CD4-positive, alpha-beta T cell (primary cell): ENCODE measurements at regions not wholly inside any gene's neighbourhood (a gene's known extent, or its start where the extent isn't known, plus 50 kb on each side); places are given as distances from the start of the nearest gene placed in this dataset.

Experiments used
- ATAC-seq: fragments of 200-7000 bp; cut with Tn5 transposase; one replicate; pipeline ENCODE4 v1.10.0; 2022; ENCODE audit warnings: mild to moderate bottlenecking; ENCODE audit not compliant: poor library complexity
- CTCF ChIA-PET: fragments of 350-600 bp; sonication (Branson Sonifier 250); formaldehyde crosslinking; loops from one replicate; lab custom pipeline; 2021; ENCODE audit warnings: antibody characterized with exemption, inconsistent platforms; lab: Charles Lee
- POLR2A ChIA-PET: fragments of 350-600 bp; sonication (Branson Sonifier 250); formaldehyde crosslinking; loops from one replicate; lab custom pipeline; 2021; ENCODE audit warnings: antibody characterized with exemption, inconsistent platforms; lab: Charles Lee
- DNase-seq, 14 experiments: peaks; one replicate each; pipeline ENCODE4 v3.0.0-alpha.2; 2013 to 2020; ENCODE audit warnings: mixed read lengths in 2 of 14
- H3K27ac ChIP-seq, 2 donors: one replicate each; pipeline versions ENCODE4 v1.5.1 to v1.7.0; 2013; ENCODE audit warnings: low read length in 2 of 2, low read depth in 1 of 2, mild to moderate bottlenecking in 1 of 2
- H3K27me3 ChIP-seq, 2 experiments: 1 replicate in 1 of 2; 2 replicates in 1 of 2; pipeline versions ENCODE4 v1.6.1 to v1.7.0; 2013; ENCODE audit warnings: low read length in 2 of 2, control low read depth in 1 of 2, mild to moderate bottlenecking in 1 of 2, moderate library complexity in 1 of 2; ENCODE audit not compliant: insufficient read depth in 2 of 2, control insufficient read depth in 1 of 2
- H3K36me3 ChIP-seq: one replicate; pipeline ENCODE4 v1.6.1; 2013; ENCODE audit warnings: low read length, control low read depth; ENCODE audit not compliant: insufficient read depth
- H3K4me1 ChIP-seq: one replicate; pipeline ENCODE4 v1.6.1; 2013; ENCODE audit warnings: low read length, control low read depth; ENCODE audit not compliant: insufficient read depth
- H3K4me3 ChIP-seq: one replicate; pipeline ENCODE4 v1.5.1; 2013; ENCODE audit warnings: mild to moderate bottlenecking, low read length, moderate library complexity
- H3K9me3 ChIP-seq, 2 experiments: 1 replicate in 1 of 2; 2 replicates in 1 of 2; pipeline versions ENCODE4 v1.6.1 to v1.7.0; 2013; ENCODE audit warnings: low read length in 2 of 2, mild to moderate bottlenecking in 2 of 2, control low read depth in 1 of 2, moderate library complexity in 1 of 2; ENCODE audit not compliant: control insufficient read depth in 1 of 2, insufficient read depth in 1 of 2
- H3K27ac Mint-ChIP-seq: one replicate; pipeline ENCODE4 v1.8.0; 2020; ENCODE audit warnings: mixed read lengths
- H3K27me3 Mint-ChIP-seq: one replicate; pipeline ENCODE4 v1.8.0; 2021; ENCODE audit warnings: mixed read lengths
- H3K36me3 Mint-ChIP-seq: one replicate; pipeline ENCODE4 v1.8.0; 2021; ENCODE audit warnings: low read depth, mixed read lengths
- H3K4me1 Mint-ChIP-seq: one replicate; pipeline ENCODE4 v1.8.0; 2021; ENCODE audit warnings: low read depth, mixed read lengths
- H3K4me3 Mint-ChIP-seq: one replicate; pipeline ENCODE4 v1.8.0; 2020; ENCODE audit warnings: mild to moderate bottlenecking, mixed read lengths
- H3K9me3 Mint-ChIP-seq: one replicate; pipeline ENCODE4 v1.8.0; 2020; ENCODE audit warnings: mixed read lengths
- intact Hi-C, 2 experiments: fragments of 100-400 bp; cut with DNase I in 1 of 2; cut with micrococcal nuclease in 1 of 2; formaldehyde crosslinking; loops; one replicate each; pipeline versions ENCODE4 v1.15.1 to v1.9.0; 2023 to 2025; cut with DNase I, micrococcal nuclease
- TF ChIP-seq, protein P1 (sequence below): fragments of 200-600 bp; IDR thresholded peaks from one replicate; pipeline ENCODE4 v1.8.0; 2022; ENCODE audit warnings: antibody characterized with exemption, mild to moderate bottlenecking

DNA sequence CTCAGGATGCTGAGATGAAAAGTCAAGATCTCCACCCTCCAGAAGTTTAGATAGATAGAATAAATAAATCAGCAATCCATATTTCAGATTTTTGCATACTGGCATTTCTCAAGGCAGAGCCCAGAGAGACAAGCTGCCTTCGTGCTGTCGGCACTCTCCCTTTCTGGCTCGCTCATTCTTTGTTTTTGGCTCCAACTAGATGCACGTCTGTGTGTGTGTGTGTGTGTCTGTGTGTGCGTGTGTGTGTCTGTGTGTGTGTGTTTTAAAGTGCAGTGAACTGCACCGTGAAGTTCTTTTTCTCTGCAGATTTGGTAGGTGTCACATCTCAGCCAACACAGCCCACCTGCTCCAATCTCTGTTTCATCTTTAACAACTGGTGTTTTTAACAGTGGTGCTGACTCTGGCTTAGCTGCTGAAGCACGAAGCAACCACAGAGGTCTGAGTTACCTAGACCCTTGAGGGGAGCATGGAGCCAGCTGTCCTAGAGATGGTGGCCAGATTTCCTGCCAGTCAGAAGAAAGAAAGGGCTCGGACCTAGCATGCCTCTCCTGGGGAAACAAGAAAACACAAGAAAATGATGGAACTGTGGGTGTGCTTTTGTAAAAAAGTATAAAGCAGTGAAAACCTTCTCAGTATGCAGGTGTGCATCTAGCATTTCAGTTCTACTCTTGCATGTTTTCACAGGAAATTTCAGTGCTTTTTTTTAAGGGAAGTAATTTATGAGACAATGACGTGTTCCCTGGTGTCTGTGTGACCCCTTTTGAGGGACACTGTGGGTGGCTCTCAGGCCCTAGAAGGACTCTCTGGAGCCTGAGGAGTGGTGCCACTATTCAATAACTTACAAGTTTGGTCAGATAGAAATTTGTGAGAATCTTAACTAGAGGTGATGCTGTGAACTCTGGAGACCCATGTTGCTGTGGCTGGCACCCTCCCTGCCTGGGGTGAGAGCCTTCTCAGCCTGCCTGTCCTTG, 364.3 kb downstream of the RNF144A start:
- intact Hi-C loops, result no loop called here
- ChIA-PET POLR2A (no interaction called here), CTCF (no interaction called here)
- H3K36me3 Mint-ChIP-seq, result no peaks in the 10 kb centered on the region
- H3K4me1 Mint-ChIP-seq, result no peaks in the 10 kb centered on the region
- no peaks in the 10 kb centered on the region for H3K9me3 Mint-ChIP-seq
- no peak for DNase-seq
- H3K27me3 Mint-ChIP-seq, result no peaks in the 10 kb centered on the region
- no peak for ATAC-seq
- no peak overlapping the region for H3K4me3 Mint-ChIP-seq
- TF ChIP-seq, protein P1, sequence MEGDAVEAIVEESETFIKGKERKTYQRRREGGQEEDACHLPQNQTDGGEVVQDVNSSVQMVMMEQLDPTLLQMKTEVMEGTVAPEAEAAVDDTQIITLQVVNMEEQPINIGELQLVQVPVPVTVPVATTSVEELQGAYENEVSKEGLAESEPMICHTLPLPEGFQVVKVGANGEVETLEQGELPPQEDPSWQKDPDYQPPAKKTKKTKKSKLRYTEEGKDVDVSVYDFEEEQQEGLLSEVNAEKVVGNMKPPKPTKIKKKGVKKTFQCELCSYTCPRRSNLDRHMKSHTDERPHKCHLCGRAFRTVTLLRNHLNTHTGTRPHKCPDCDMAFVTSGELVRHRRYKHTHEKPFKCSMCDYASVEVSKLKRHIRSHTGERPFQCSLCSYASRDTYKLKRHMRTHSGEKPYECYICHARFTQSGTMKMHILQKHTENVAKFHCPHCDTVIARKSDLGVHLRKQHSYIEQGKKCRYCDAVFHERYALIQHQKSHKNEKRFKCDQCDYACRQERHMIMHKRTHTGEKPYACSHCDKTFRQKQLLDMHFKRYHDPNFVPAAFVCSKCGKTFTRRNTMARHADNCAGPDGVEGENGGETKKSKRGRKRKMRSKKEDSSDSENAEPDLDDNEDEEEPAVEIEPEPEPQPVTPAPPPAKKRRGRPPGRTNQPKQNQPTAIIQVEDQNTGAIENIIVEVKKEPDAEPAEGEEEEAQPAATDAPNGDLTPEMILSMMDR, result no peak
- Histone ChIP-seq H3K4me3 (no peak overlapping the region), H3K27me3 (no peaks in the 10 kb centered on the region), H3K27ac (no peak overlapping the region), H3K9me3 (no peaks in the 10 kb centered on the region), H3K4me1 (no peaks in the 10 kb centered on the region), H3K36me3 (no peaks in the 10 kb centered on the region)
- H3K27ac Mint-ChIP-seq, result no peak overlapping the region

DNA sequence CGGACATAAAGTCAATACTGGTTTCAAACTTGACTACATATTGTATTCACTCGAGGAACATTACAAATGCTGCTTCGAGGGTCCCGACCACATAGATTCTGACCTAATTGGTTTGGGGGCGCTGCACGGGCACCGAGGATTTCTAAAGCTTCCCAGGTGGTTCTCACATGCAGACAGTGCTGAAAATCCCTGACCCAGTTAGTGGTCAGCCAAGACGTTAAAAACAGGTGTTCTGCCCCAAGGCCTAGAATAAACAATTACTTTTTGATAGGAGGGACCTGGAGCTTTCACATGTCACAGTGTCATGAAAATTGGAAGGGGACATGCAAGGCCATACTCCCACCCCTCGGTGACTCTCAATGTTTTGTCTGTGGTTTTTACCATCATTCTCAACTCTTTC, 368.9 kb downstream of the RNF144A start:
- intact Hi-C loops, result no loop called here
- ATAC-seq, result no peak
- no peaks in the 10 kb centered on the region for H3K4me1 ChIP-seq
- Mint-ChIP-seq H3K36me3 (no peaks in the 10 kb centered on the region), H3K4me1 (no peaks in the 10 kb centered on the region), H3K27ac (no peak overlapping the region), H3K9me3 (no peaks in the 10 kb centered on the region), H3K27me3 (no peaks in the 10 kb centered on the region), H3K4me3 (no peak overlapping the region)
- no peak overlapping the region for H3K27ac ChIP-seq
- TF ChIP-seq, protein P1, result no peak
- no peaks in the 10 kb centered on the region for H3K27me3 ChIP-seq
- H3K36me3 ChIP-seq, result no peaks in the 10 kb centered on the region
- ChIA-PET CTCF (no interaction called here), POLR2A (interaction anchor here (0.6 kb wide), 1 partner anchor 648 kb away, joined by 3 read pairs; no protein-coding TSS in a partner anchor)
- DNase-seq, result no peak
- H3K9me3 ChIP-seq, result no peaks in the 10 kb centered on the region
- H3K4me3 ChIP-seq, result no peak overlapping the region

DNA sequence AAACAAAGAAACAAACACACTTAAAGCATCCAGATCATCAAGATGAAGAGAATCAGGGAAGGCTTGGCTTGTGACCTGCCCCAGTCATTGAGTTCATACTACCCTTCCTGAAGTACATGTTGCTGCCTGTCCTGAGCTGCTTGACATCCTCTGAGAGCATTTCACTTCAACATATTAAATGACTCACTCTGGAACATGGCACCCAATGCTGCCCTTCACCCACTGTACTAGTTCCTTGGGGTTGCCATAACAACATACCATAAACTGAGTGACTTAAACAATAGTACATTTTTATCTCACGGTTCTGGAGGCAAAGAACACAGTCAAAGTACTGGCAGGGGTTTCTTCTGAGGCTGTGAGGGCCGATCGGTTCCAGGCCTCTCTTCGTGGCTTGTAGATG, 371.3 kb downstream of the RNF144A start:
- H3K9me3 Mint-ChIP-seq, result no peaks in the 10 kb centered on the region
- H3K27me3 Mint-ChIP-seq, result no peaks in the 10 kb centered on the region
- no peak overlapping the region for H3K4me3 Mint-ChIP-seq
- no peak for DNase-seq
- no peaks in the 10 kb centered on the region for H3K9me3 ChIP-seq
- intact Hi-C loops, result no loop called here
- H3K27me3 ChIP-seq, result no peaks in the 10 kb centered on the region
- H3K36me3 ChIP-seq, result no peaks in the 10 kb centered on the region
- no peaks in the 10 kb centered on the region for H3K36me3 Mint-ChIP-seq
- TF ChIP-seq, protein P1, result no peak
- H3K27ac Mint-ChIP-seq, result no peak overlapping the region
- no peak for ATAC-seq
- no peak overlapping the region for H3K27ac ChIP-seq
- H3K4me1 Mint-ChIP-seq, result no peaks in the 10 kb centered on the region
- H3K4me3 ChIP-seq, result no peak overlapping the region
- POLR2A ChIA-PET, result no interaction called here
- H3K4me1 ChIP-seq, result no peaks in the 10 kb centered on the region
- CTCF ChIA-PET, result no interaction called here
